ENCODE measurements at regions not wholly inside any gene's neighbourhood (a gene's known extent, or its start where the extent isn't known, plus 50 kb on each side); places are given as distances from the start of the nearest gene placed in this dataset.

GRCh38 chr18:77517901-77518300, 268.3 kb downstream of the GALR1 start:
- TF ChIP-seq POLR2A (IDR thresholded peaks at IDR 0.05; ENCODE audit: low read length) (no peak), GATA1 (IDR thresholded peaks at IDR 0.05; ENCODE audit: low read depth, low read length) (no peak)

All from erythroblast (primary cell).